HepG2 (cell line): ENCODE measurements at regions not wholly inside any gene's neighbourhood (a gene's known extent, or its start where the extent isn't known, plus 50 kb on each side); places are given as distances from the start of the nearest gene placed in this dataset.

Experiments
- ATAC-seq: fragments of 200-7000 bp; cut with Tn5 transposase; 3 replicates; pipeline ENCODE4 v1.9.1; 2020; ENCODE audit warnings: mild to moderate bottlenecking, moderate library complexity
- BruUV-seq: library from RNA; stranded (reverse); fragments of 400-500 nt; replicated peaks from 2 replicates; lab custom pipeline; 2021; lab: Mats Ljungman, UMichigan
- CTCF ChIA-PET: fragments of 300-600 bp; formaldehyde crosslinking; extraction: SDS; loops from one replicate; lab custom pipeline; 2021; ENCODE audit warnings: low total read pairs, inconsistent platforms, low intra/inter-chr PET ratio; lab: Yijun Ruan, JAX
- POLR2A ChIA-PET: fragments of 350-600 bp; sonication (Branson Sonifier 250); formaldehyde crosslinking; loops from one replicate; lab custom pipeline; 2020; ENCODE audit warnings: antibody characterized with exemption, inconsistent platforms; lab: Yijun Ruan, JAX
- DNase-seq: peaks from one replicate; pipeline ENCODE4 v3.0.0-alpha.2; 2015; ENCODE audit warnings: low spot score
- FAIRE-seq: peaks from 3 replicates; lab custom pipeline; 2011; peaks lifted over from hg19 to GRCh38; lab: Jason Lieb, UNC
- H2AFZ ChIP-seq: one replicate; pipeline ENCODE4 v1.6.1; 2011; ENCODE audit warnings: low read length, inconsistent platforms
- H3K27ac ChIP-seq: fragments of 300-600 bp; 3 replicates; pipeline ENCODE4 v1.8.0; 2011; ENCODE audit warnings: mixed run types, mild to moderate bottlenecking, mixed read lengths, low read length, inconsistent platforms; ENCODE audit not compliant: insufficient read depth; ENCODE audit errors: extremely low read length
- H3K27me3 ChIP-seq, 2 experiments: fragments of 200-600 bp in 1 of 2; 2 replicates in 1 of 2; 3 replicates in 1 of 2; pipeline versions ENCODE4 v1.6.0 to v1.8.0; 2011; ENCODE audit warnings: low read length in 2 of 2, mild to moderate bottlenecking in 2 of 2, moderate library complexity in 2 of 2, inconsistent platforms in 1 of 2; ENCODE audit not compliant: insufficient read depth in 2 of 2, control insufficient read depth in 1 of 2
- H3K36me3 ChIP-seq, 2 experiments: fragments of 200-600 bp in 1 of 2; replicated peaks in 1 of 2; 2 replicates in 1 of 2; 3 replicates in 1 of 2; pipeline versions ENCODE4 v1.5.1 to v1.8.0; 2011; ENCODE audit warnings: low read length in 2 of 2, inconsistent platforms in 1 of 2; ENCODE audit not compliant: insufficient read depth in 2 of 2, control insufficient read depth in 1 of 2
- H3K4me1 ChIP-seq: 2 replicates; pipeline ENCODE4 v1.5.1; 2012; ENCODE audit warnings: low read length, inconsistent platforms; ENCODE audit not compliant: insufficient read depth
- H3K4me2 ChIP-seq: 2 replicates; pipeline ENCODE4 v1.6.0; 2011; ENCODE audit warnings: low read depth, low read length, inconsistent platforms
- H3K4me3 ChIP-seq, 3 experiments: fragments of 200-600 bp in 1 of 3; sonication (generic), shearing (Covaris generic) in 1 of 3; replicated peaks in 1 of 3; 2 replicates each; pipeline ENCODE4 v1.5.1; 2011 to 2016; ENCODE audit warnings: low read length in 3 of 3, inconsistent platforms in 2 of 3, low read depth in 2 of 3, mild to moderate bottlenecking in 2 of 3, control low read depth in 1 of 3, mixed read lengths in 1 of 3; ENCODE audit not compliant: insufficient read depth in 1 of 3
- H3K79me2 ChIP-seq: one replicate; pipeline ENCODE4 v1.6.1; 2011; ENCODE audit warnings: low read length, inconsistent platforms; ENCODE audit not compliant: insufficient read depth
- H3K9ac ChIP-seq: 2 replicates; pipeline ENCODE4 v1.6.0; 2011; ENCODE audit warnings: mild to moderate bottlenecking, low read depth, low read length, inconsistent platforms; ENCODE audit not compliant: insufficient read depth
- H3K9me3 ChIP-seq: 2 replicates; pipeline ENCODE4 v1.5.1; 2012; ENCODE audit warnings: mild to moderate bottlenecking, low read length
- H4K20me1 ChIP-seq: 2 replicates; pipeline ENCODE4 v1.6.0; 2011; ENCODE audit warnings: inconsistent platforms, mild to moderate bottlenecking, low read length, moderate library complexity; ENCODE audit not compliant: insufficient read depth
- NCOA5 ChIP-seq: sonication (generic); formaldehyde crosslinking; IDR thresholded peaks from 2 replicates; pipeline ENCODE4 v1.4.0; 2020; ENCODE audit warnings: missing genetic modification reagents
- REL ChIP-seq: sonication (generic); formaldehyde crosslinking; conservative IDR thresholded peaks from 2 replicates; pipeline ENCODE4 v1.8.0; 2022; ENCODE audit warnings: mild to moderate bottlenecking, missing genetic modification reagents, moderate library complexity
- TFDP2 ChIP-seq: sonication (generic); formaldehyde crosslinking; IDR thresholded peaks from 2 replicates; pipeline ENCODE4 v1.4.0; 2020; ENCODE audit warnings: missing genetic modification reagents
- ZBTB10 ChIP-seq: sonication (generic); formaldehyde crosslinking; IDR thresholded peaks from 2 replicates; pipeline ENCODE4 v1.4.0; 2020; ENCODE audit warnings: missing genetic modification reagents, borderline replicate concordance
- ZNF496 ChIP-seq: sonication (generic); formaldehyde crosslinking; IDR thresholded peaks from 2 replicates; pipeline ENCODE4 v1.8.1; 2023; ENCODE audit warnings: mild to moderate bottlenecking, moderate library complexity, missing genetic modification reagents; ENCODE audit not compliant: insufficient replicate concordance
- ZNF619 ChIP-seq: sonication (generic); formaldehyde crosslinking; IDR thresholded peaks from 2 replicates; pipeline ENCODE4 v1.4.0; 2020; ENCODE audit warnings: mild to moderate bottlenecking, missing genetic modification reagents
- WGBS: methylation state at CpG from one replicate; pipeline ENCODE4 v1.1.6; 2017; ENCODE audit warnings: low lambda C conversion rate; 5-methylcytosine and 5-hydroxymethylcytosine counted together
- in situ Hi-C: cut with HindIII; loops from 2 replicates; pipeline ENCODE4 v1.10.0; 2017; ENCODE audit warnings: low pct_unique_long_range_greater_than_20kb; ENCODE audit not compliant: extremely low pct_ligation_motif_present
- intact Hi-C: fragments of 100-400 bp; cut with micrococcal nuclease; formaldehyde crosslinking; loops from one replicate; pipeline ENCODE4 v1.10.0; 2022; ENCODE audit not compliant: unreplicated experiment

- in situ Hi-C loops (no loop called here), intact Hi-C loops (no loop called here)
- ChIA-PET CTCF (no interaction called here), POLR2A (no interaction called here)
- no peaks in the 10 kb centered on the region for H3K36me3 ChIP-seq
- no peak for TF ChIP-seq REL (CRISPR knock-in tag)
- no peak for TF ChIP-seq ZNF619
- no peak for TF ChIP-seq ZNF496
- no peak for TF ChIP-seq TFDP2
- no peak for ATAC-seq
- no peaks in the 10 kb centered on the region for H3K9me3 ChIP-seq
- H3K27me3 ChIP-seq = no peaks in the 10 kb centered on the region
- H2AFZ ChIP-seq = no peak overlapping the region
- H3K9ac ChIP-seq = no peak overlapping the region
- no peaks in the 10 kb centered on the region for H3K4me1 ChIP-seq
- BruUV-seq = no TSS peak
- FAIRE-seq = no peak
- no peak overlapping the region for H3K4me3 ChIP-seq
- DNase-seq = no peak
- no peak overlapping the region for H3K27ac ChIP-seq
- no peak overlapping the region for H3K4me2 ChIP-seq
- H3K79me2 ChIP-seq = no peaks in the 10 kb centered on the region
- no peaks in the 10 kb centered on the region for H4K20me1 ChIP-seq
Measured at GRCh38 chr1:222250376-222250775, 297.5 kb downstream of the HHIPL2 start.

GRCh38 chr1:222247811-222248310, 300.0 kb downstream of the HHIPL2 start:
- no peak for ATAC-seq
- in situ Hi-C loops = no loop called here
- BruUV-seq = no TSS peak

More at GRCh38 chr1:222247811-222248310, 300.0 kb downstream of the HHIPL2 start:
- Histone ChIP-seq H3K4me2 (no peak overlapping the region), H3K4me3 (no peak overlapping the region), H3K9me3 (no peaks in the 10 kb centered on the region), H3K9ac (no peak overlapping the region), H3K36me3 (no peaks in the 10 kb centered on the region), H2AFZ (no peak overlapping the region), H3K27me3 (no peaks in the 10 kb centered on the region), H3K27ac (no peak overlapping the region), H4K20me1 (no peaks in the 10 kb centered on the region), H3K79me2 (no peaks in the 10 kb centered on the region), H3K4me1 (no peaks in the 10 kb centered on the region)
- CTCF ChIA-PET = no interaction called here
- intact Hi-C loops = no loop called here
- no peak for DNase-seq
- POLR2A ChIA-PET = no interaction called here
- TF ChIP-seq ZBTB10 (no peak), NCOA5 (CRISPR knock-in tag) (no peak)
- no peak for FAIRE-seq
- 7% methylated on average over 3 of the region's 3 CpGs for WGBS
